ENCODE measurements at regions not wholly inside any gene's neighbourhood (a gene's known extent, or its start where the extent isn't known, plus 50 kb on each side); places are given as distances from the start of the nearest gene placed in this dataset.
A peak's percentile ranks its signal among the peaks of the same experiment; 100 is the strongest.

GRCh38 chr7:84629216-84629615 is 434.6 kb upstream of the SEMA3A start:
- DNase-seq (ENCODE audit: low read depth in 4 of 6, low spot score in 6 of 6) = no peak
- no peaks in the 10 kb centered on the region for H3K4me1 ChIP-seq (ENCODE audit: control insufficient read depth, insufficient read depth, low read length)
- H3K4me3 ChIP-seq (ENCODE audit: low read depth, low read length) = no peak overlapping the region
- no peaks in the 10 kb centered on the region for H3K36me3 ChIP-seq (ENCODE audit: control insufficient read depth, insufficient read depth, low read length)
- H3K27ac ChIP-seq (ENCODE audit: low read depth, low read length) = no peak overlapping the region
- no peaks in the 10 kb centered on the region for H3K27me3 ChIP-seq (ENCODE audit: control insufficient read depth, insufficient read depth, low read length)
- peaks cover 10% of the 10 kb centered on the region for H3K9me3 ChIP-seq (ENCODE audit: control insufficient read depth, insufficient read depth, low read length)
- no CpG with 5 or more reads among the region's 3 CpGs for WGBS (ENCODE audit: insufficient coverage)

GRCh38 chr7:84627250-84627649 is 432.7 kb upstream of the SEMA3A start:
- Histone ChIP-seq H3K4me1 (ENCODE audit: control insufficient read depth, insufficient read depth, low read length) (no peaks in the 10 kb centered on the region), H3K27me3 (ENCODE audit: control insufficient read depth, insufficient read depth, low read length) (no peaks in the 10 kb centered on the region), H3K27ac (ENCODE audit: low read depth, low read length) (no peak overlapping the region), H3K4me3 (ENCODE audit: low read depth, low read length) (no peak overlapping the region), H3K9me3 (ENCODE audit: control insufficient read depth, insufficient read depth, low read length) (peaks cover 8% of the 10 kb centered on the region), H3K36me3 (ENCODE audit: control insufficient read depth, insufficient read depth, low read length) (no peaks in the 10 kb centered on the region)
- DNase-seq (ENCODE audit: low read depth in 4 of 6, low spot score in 6 of 6) = no peak
- whole genome bisulfite sequencing (ENCODE audit: insufficient coverage) = no CpG with 5 or more reads among the region's 2 CpGs

DNA sequence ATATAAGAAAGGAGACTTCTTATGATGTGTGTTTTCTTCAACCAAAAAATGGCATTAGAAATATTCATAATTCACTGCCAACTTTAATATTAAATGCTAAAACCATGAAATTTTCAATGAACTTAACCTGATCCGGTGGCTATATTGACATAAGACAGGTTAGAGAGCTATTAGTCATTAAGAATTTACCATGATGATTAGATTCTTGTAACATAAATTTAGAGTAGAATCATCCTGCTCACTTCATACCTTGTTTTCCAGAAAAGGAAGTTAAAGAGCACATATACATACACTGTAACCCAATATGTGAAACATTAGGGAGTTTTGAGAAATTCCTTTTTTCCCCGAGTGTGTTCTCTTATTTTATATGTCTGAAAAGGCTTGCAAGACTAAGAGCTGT is 430.3 kb upstream of the SEMA3A start:
- no peak overlapping the region for H3K27ac ChIP-seq (ENCODE audit: low read depth, low read length)
- DNase-seq (ENCODE audit: low read depth in 4 of 6, low spot score in 6 of 6) = no peak
- H3K27me3 ChIP-seq (ENCODE audit: control insufficient read depth, insufficient read depth, low read length) = no peaks in the 10 kb centered on the region
- H3K36me3 ChIP-seq (ENCODE audit: control insufficient read depth, insufficient read depth, low read length) = no peaks in the 10 kb centered on the region
- no peaks in the 10 kb centered on the region for H3K9me3 ChIP-seq (ENCODE audit: control insufficient read depth, insufficient read depth, low read length)
- no peaks in the 10 kb centered on the region for H3K4me1 ChIP-seq (ENCODE audit: control insufficient read depth, insufficient read depth, low read length)
- no CpG with 5 or more reads among the region's 2 CpGs for WGBS (ENCODE audit: insufficient coverage)
- no peak overlapping the region for H3K4me3 ChIP-seq (ENCODE audit: low read depth, low read length)

DNA sequence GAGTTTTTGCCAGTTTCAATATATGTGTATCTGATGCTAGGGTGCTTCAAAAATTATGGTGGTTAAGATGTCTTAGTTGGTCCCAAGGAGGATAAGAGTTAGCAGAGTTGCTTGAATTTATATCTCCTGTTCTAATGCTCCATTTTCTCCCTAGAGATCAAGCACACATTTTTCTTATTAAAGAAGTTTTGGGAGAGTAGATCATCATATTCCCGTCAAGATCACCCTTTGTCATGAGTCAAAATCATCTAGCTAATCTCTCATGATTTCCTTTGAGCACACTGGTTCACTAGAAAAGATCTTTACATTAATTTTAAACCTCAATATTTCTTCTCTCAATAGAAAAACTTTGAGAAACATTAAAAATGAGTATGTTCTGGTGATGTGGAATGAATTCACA is 429.9 kb upstream of the SEMA3A start:
- no peak for DNase-seq (ENCODE audit: low read depth in 4 of 6, low spot score in 6 of 6)
- no CpG with 5 or more reads among the region's 1 CpG for WGBS (ENCODE audit: insufficient coverage)
- Histone ChIP-seq H3K4me3 (ENCODE audit: low read depth, low read length) (no peak overlapping the region), H3K36me3 (ENCODE audit: control insufficient read depth, insufficient read depth, low read length) (no peaks in the 10 kb centered on the region), H3K27me3 (ENCODE audit: control insufficient read depth, insufficient read depth, low read length) (no peaks in the 10 kb centered on the region), H3K4me1 (ENCODE audit: control insufficient read depth, insufficient read depth, low read length) (no peaks in the 10 kb centered on the region), H3K27ac (ENCODE audit: low read depth, low read length) (no peak overlapping the region), H3K9me3 (ENCODE audit: control insufficient read depth, insufficient read depth, low read length) (no peaks in the 10 kb centered on the region)

DNA sequence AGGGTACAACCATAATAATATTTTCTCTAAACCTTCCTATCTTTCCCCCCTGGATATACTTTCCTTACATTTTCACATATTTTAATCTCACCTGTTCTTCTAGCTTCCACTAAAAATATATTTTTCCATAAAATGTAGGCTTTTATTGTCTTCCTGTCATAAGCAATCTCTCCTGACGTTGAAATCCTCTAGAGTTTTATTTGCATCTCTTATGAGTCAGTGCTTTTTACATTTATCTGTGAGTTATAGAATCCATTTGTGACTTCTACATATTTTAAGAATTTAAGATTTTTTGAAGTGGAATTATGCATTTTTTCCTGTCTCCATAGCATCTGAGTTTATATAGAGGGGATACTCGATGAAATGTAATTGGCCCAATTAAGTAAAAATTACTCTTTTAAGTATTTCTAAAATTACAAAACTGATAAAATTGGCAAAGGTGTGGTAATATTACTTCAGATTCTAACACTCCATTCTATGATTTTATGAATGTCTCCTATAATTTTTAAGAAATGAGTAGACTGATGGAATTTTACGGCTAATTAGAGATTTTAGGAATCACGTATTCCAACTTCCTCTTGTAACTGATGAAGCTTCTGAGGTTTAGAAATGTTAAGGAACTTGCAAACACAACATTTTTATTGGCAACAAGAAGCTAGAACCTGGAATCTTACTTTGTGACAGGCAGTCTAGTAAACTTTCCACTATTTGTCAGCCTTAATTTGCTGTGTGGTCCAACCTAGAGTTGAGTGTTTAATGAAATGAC is 422.9 kb upstream of the SEMA3A start:
- no peak overlapping the region for H3K4me3 ChIP-seq (ENCODE audit: low read depth, low read length)
- no peaks in the 10 kb centered on the region for H3K4me1 ChIP-seq (ENCODE audit: control insufficient read depth, insufficient read depth, low read length)
- H3K27ac ChIP-seq (ENCODE audit: low read depth, low read length) = no peak overlapping the region
- WGBS (ENCODE audit: insufficient coverage) = no CpG with 5 or more reads among the region's 4 CpGs
- H3K9me3 ChIP-seq (ENCODE audit: control insufficient read depth, insufficient read depth, low read length) = no peaks in the 10 kb centered on the region
- H3K36me3 ChIP-seq (ENCODE audit: control insufficient read depth, insufficient read depth, low read length) = no peaks in the 10 kb centered on the region
- no peaks in the 10 kb centered on the region for H3K27me3 ChIP-seq (ENCODE audit: control insufficient read depth, insufficient read depth, low read length)
- DNase-seq (ENCODE audit: low read depth in 4 of 6, low spot score in 6 of 6) = no peak

DNA sequence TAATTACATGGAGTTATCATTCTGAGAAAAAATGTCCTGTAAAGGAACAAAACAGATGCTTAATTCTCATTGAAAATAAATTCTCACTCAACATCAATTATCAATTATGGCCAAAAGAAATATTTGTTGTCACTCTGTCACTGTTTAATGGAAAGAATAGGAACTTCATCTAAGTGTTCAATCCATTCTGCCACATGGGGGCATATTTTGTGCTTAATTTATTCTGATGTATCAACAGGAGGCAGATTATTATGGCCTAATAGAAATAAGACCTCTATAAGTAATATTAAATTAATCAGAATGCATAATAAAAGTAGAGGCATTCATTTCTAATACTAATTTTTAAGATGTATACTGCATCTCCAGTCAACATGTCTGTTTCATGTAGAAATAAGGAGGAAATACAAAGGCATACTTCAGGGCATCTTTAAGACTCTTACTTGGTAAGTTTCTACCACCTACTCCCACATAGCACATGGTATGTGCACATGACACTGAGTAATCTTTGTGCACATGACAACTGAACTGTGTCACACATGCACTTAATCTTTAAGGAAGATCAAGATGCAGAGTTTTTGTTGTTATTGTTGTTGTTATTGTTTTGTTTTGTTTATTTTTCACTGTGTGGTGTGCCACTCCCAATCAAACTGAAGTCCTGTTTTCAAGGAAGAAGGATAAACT is 420.4 kb upstream of the SEMA3A start:
- H3K4me1 ChIP-seq (ENCODE audit: control insufficient read depth, insufficient read depth, low read length) = no peaks in the 10 kb centered on the region
- no peak overlapping the region for H3K4me3 ChIP-seq (ENCODE audit: low read depth, low read length)
- no peak overlapping the region for H3K27ac ChIP-seq (ENCODE audit: low read depth, low read length)
- H3K36me3 ChIP-seq (ENCODE audit: control insufficient read depth, insufficient read depth, low read length) = no peaks in the 10 kb centered on the region
- no peaks in the 10 kb centered on the region for H3K9me3 ChIP-seq (ENCODE audit: control insufficient read depth, insufficient read depth, low read length)
- DNase-seq (ENCODE audit: low read depth in 4 of 6, low spot score in 6 of 6) = no peak
- no peaks in the 10 kb centered on the region for H3K27me3 ChIP-seq (ENCODE audit: control insufficient read depth, insufficient read depth, low read length)

GRCh38 chr7:84612981-84613681 is 418.5 kb upstream of the SEMA3A start:
- Histone ChIP-seq H3K4me3 (ENCODE audit: low read depth, low read length) (no peak overlapping the region), H3K27ac (ENCODE audit: low read depth, low read length) (no peak overlapping the region), H3K36me3 (ENCODE audit: control insufficient read depth, insufficient read depth, low read length) (no peaks in the 10 kb centered on the region), H3K27me3 (ENCODE audit: control insufficient read depth, insufficient read depth, low read length) (no peaks in the 10 kb centered on the region), H3K9me3 (ENCODE audit: control insufficient read depth, insufficient read depth, low read length) (no peaks in the 10 kb centered on the region), H3K4me1 (ENCODE audit: control insufficient read depth, insufficient read depth, low read length) (no peaks in the 10 kb centered on the region)
- WGBS (ENCODE audit: insufficient coverage) = no CpG with 5 or more reads among the region's 5 CpGs
- DNase-seq (ENCODE audit: low read depth in 4 of 6, low spot score in 6 of 6) = peak in 1 of 6 donors; percentile 71

DNA sequence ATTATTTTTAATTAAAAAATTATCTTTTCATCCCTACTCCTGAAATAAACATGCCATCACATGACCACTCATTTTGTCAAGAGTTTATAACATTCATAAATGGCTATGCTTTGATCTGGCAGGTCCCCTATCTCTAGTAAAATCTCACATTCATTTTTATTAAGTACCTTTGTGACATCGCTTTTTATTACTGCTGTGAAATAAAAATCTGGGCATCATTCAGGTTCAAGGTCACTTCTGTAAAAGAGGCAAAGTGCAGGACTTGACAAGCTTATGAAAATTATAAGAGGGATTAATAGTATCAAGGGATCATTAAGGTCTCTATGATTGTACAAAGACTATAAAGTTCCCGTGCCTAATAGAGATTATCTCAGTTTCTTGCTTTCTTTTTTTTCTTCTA is 416.8 kb upstream of the SEMA3A start:
- WGBS (ENCODE audit: insufficient coverage) = no CpG with 5 or more reads among the region's 2 CpGs
- Histone ChIP-seq H3K4me1 (ENCODE audit: control insufficient read depth, insufficient read depth, low read length) (no peaks in the 10 kb centered on the region), H3K27me3 (ENCODE audit: control insufficient read depth, insufficient read depth, low read length) (no peaks in the 10 kb centered on the region), H3K36me3 (ENCODE audit: control insufficient read depth, insufficient read depth, low read length) (no peaks in the 10 kb centered on the region), H3K27ac (ENCODE audit: low read depth, low read length) (no peak overlapping the region), H3K9me3 (ENCODE audit: control insufficient read depth, insufficient read depth, low read length) (no peaks in the 10 kb centered on the region), H3K4me3 (ENCODE audit: low read depth, low read length) (no peak overlapping the region)
- DNase-seq (ENCODE audit: low read depth in 4 of 6, low spot score in 6 of 6) = peak in 1 of 6 donors; percentile 14

DNA sequence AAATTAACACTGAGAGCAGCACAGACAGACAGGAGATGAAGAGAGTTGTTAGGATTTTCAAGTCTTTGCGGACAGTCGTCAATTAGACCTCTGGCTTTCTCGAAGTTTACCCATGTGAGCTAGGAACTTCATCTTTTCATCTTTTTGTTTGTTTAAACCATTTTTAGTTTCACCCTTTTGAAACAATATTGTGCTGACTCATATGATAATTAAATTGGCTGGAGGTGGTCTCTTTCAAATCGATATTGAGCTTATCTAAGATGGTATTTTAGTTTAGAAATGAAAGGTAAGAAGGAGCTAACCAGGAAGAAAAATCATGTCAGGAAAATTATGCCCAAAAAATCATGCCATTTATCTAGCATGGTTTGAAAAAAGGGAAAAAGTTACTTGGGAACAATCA is 415.8 kb upstream of the SEMA3A start:
- Histone ChIP-seq H3K36me3 (ENCODE audit: control insufficient read depth, insufficient read depth, low read length) (no peaks in the 10 kb centered on the region), H3K27ac (ENCODE audit: low read depth, low read length) (no peak overlapping the region), H3K4me3 (ENCODE audit: low read depth, low read length) (no peak overlapping the region), H3K9me3 (ENCODE audit: control insufficient read depth, insufficient read depth, low read length) (no peaks in the 10 kb centered on the region), H3K4me1 (ENCODE audit: control insufficient read depth, insufficient read depth, low read length) (no peaks in the 10 kb centered on the region), H3K27me3 (ENCODE audit: control insufficient read depth, insufficient read depth, low read length) (no peaks in the 10 kb centered on the region)
- DNase-seq (ENCODE audit: low read depth in 4 of 6, low spot score in 6 of 6) = no peak
- no CpG with 5 or more reads among the region's 4 CpGs for WGBS (ENCODE audit: insufficient coverage)

- no CpG with 5 or more reads among the region's 2 CpGs for WGBS (ENCODE audit: insufficient coverage)
- DNase-seq (ENCODE audit: low read depth in 4 of 6, low spot score in 6 of 6) = no peak
- H3K4me1 ChIP-seq (ENCODE audit: control insufficient read depth, insufficient read depth, low read length) = no peaks in the 10 kb centered on the region
Measured at GRCh38 chr7:84605301-84605700, 410.7 kb upstream of the SEMA3A start.

More at GRCh38 chr7:84605301-84605700, 410.7 kb upstream of the SEMA3A start:
- Histone ChIP-seq H3K4me3 (ENCODE audit: low read depth, low read length) (no peak overlapping the region), H3K27me3 (ENCODE audit: control insufficient read depth, insufficient read depth, low read length) (no peaks in the 10 kb centered on the region), H3K27ac (ENCODE audit: low read depth, low read length) (no peak overlapping the region), H3K36me3 (ENCODE audit: control insufficient read depth, insufficient read depth, low read length) (no peaks in the 10 kb centered on the region), H3K9me3 (ENCODE audit: control insufficient read depth, insufficient read depth, low read length) (no peaks in the 10 kb centered on the region)

Measured in spinal cord (tissue), 9 donors.